Hepatocyte (in vitro differentiated cells): ENCODE measurements at regions not wholly inside any gene's neighbourhood (a gene's known extent, or its start where the extent isn't known, plus 50 kb on each side); places are given as distances from the start of the nearest gene placed in this dataset.

Experiments
- EZH2 ChIP-seq: fragments of 200-600 bp; sonication (generic); IDR thresholded peaks from 2 replicates; pipeline ENCODE4 v1.6.1; 2016; ENCODE audit warnings: antibody characterized with exemption, mild to moderate bottlenecking, borderline replicate concordance
- EZH2phosphoT487 ChIP-seq: fragments of 200-600 bp; sonication (generic); IDR thresholded peaks from one replicate; pipeline ENCODE4 v1.6.1; 2018; ENCODE audit warnings: antibody characterized with exemption, mild to moderate bottlenecking, low read depth, moderate library complexity; ENCODE audit not compliant: unreplicated experiment, severe bottlenecking
- TF ChIP-seq, protein P1 (sequence below): fragments of 200-600 bp; sonication (generic); IDR thresholded peaks from 2 replicates; pipeline ENCODE4 v1.5.1; 2016; ENCODE audit warnings: antibody characterized with exemption, mild to moderate bottlenecking; ENCODE audit not compliant: poor library complexity

- TF ChIP-seq, protein P1, sequence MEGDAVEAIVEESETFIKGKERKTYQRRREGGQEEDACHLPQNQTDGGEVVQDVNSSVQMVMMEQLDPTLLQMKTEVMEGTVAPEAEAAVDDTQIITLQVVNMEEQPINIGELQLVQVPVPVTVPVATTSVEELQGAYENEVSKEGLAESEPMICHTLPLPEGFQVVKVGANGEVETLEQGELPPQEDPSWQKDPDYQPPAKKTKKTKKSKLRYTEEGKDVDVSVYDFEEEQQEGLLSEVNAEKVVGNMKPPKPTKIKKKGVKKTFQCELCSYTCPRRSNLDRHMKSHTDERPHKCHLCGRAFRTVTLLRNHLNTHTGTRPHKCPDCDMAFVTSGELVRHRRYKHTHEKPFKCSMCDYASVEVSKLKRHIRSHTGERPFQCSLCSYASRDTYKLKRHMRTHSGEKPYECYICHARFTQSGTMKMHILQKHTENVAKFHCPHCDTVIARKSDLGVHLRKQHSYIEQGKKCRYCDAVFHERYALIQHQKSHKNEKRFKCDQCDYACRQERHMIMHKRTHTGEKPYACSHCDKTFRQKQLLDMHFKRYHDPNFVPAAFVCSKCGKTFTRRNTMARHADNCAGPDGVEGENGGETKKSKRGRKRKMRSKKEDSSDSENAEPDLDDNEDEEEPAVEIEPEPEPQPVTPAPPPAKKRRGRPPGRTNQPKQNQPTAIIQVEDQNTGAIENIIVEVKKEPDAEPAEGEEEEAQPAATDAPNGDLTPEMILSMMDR = no peak
- TF ChIP-seq EZH2phosphoT487 (no peak), EZH2 (no peak)
Measured at GRCh38 chr2:147356157-147356556, 488.7 kb upstream of the ACVR2A start.
